ENCODE measurements at regions not wholly inside any gene's neighbourhood (a gene's known extent, or its start where the extent isn't known, plus 50 kb on each side); places are given as distances from the start of the nearest gene placed in this dataset.
A peak's percentile ranks its signal among the peaks of the same experiment; 100 is the strongest.
"Not testable (repeated sequence)": the region's sequence is repeated elsewhere in the genome, so short reads cannot be mapped to it uniquely, and the experiment has no call there.

DNA sequence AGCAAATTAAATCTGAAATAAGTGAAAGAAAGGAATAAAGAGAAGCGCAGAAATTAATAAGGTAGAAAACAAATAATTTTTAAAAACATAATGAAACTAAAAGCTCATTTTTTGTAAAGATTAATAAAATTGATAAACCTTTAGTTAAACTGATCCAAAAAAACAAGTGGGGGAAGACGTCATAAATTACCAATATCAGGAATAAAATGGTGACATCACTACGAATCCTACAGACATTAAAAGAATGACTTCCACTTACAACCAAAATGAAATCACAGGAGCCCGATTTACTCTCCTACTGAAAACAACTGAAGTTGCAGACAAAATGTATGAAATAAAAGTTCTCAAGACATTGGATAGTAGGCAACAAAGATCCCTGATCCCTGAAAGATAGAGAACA, 68.1 kb upstream of the IFFO2 start:
- Histone ChIP-seq H3K27me3 (ENCODE audit: control insufficient read depth in 1 of 2, insufficient read depth in 2 of 2, low read length in 2 of 2) (no peaks in the 10 kb centered on the region), H3K4me1 (ENCODE audit: control insufficient read depth in 1 of 2, insufficient read depth in 2 of 2, low read length in 2 of 2) (no peaks in the 10 kb centered on the region), H3K4me3 (ENCODE audit: low read depth in 1 of 2, low read length in 2 of 2) (no peak overlapping the region), H3K36me3 (ENCODE audit: control insufficient read depth in 1 of 2, insufficient read depth in 2 of 2, low read length in 2 of 2) (no peaks in the 10 kb centered on the region), H3K9me3 (ENCODE audit: control insufficient read depth in 1 of 2, low read length in 2 of 2) (no peaks in the 10 kb centered on the region), H3K9ac (ENCODE audit: low read depth in 1 of 2, low read length in 2 of 2) (no peak overlapping the region), H3K27ac (ENCODE audit: low read depth, low read length) (no peak overlapping the region)

DNA sequence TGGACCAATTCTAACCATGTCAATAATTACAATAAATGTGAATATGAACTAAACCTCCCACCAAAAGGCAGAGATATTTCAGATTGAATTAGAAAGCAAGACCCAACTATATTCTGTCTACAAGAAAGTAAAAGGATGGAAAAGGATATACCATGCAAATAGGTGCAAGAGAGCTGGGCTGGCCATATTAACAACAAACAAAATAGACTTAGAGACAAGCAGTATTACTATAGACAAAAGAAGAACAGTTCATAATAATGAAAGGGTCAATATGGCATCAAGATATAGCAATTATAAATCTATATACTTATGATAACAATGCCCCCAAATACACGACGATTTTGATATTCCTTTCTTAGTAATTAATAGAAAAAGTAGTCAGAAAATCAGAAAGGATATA, 67.3 kb upstream of the IFFO2 start:
- no peak overlapping the region for H3K4me3 ChIP-seq (ENCODE audit: low read depth in 1 of 2, low read length in 2 of 2)
- H3K27me3 ChIP-seq (ENCODE audit: control insufficient read depth in 1 of 2, insufficient read depth in 2 of 2, low read length in 2 of 2), result no peaks in the 10 kb centered on the region
- H3K9ac ChIP-seq (ENCODE audit: low read depth in 1 of 2, low read length in 2 of 2), result no peak overlapping the region
- H3K27ac ChIP-seq (ENCODE audit: low read depth, low read length), result no peak overlapping the region
- no peaks in the 10 kb centered on the region for H3K4me1 ChIP-seq (ENCODE audit: control insufficient read depth in 1 of 2, insufficient read depth in 2 of 2, low read length in 2 of 2)
- no peaks in the 10 kb centered on the region for H3K36me3 ChIP-seq (ENCODE audit: control insufficient read depth in 1 of 2, insufficient read depth in 2 of 2, low read length in 2 of 2)
- H3K9me3 ChIP-seq (ENCODE audit: control insufficient read depth in 1 of 2, low read length in 2 of 2), result no peaks in the 10 kb centered on the region

DNA sequence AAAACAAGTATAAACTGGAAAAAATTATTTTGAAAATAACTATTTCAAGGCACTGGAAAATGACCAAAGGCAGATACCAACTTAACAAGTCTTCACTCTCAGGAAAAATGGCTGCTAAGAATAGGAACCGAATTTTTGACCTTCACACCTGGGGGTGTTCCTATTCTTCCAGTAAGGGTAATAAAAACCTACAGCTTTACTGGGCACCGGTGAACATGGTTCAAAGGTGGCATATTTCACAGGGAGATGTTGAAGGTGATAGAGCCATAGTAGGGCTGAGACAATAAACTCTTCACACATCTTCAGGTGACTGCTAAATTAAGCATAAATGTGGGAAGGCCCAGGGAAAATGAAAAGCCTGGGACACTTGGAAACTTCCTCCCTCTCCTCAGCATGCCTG, 65.4 kb upstream of the IFFO2 start:
- Histone ChIP-seq H3K36me3 (ENCODE audit: control insufficient read depth in 1 of 2, insufficient read depth in 2 of 2, low read length in 2 of 2) (no peaks in the 10 kb centered on the region), H3K4me3 (ENCODE audit: low read depth in 1 of 2, low read length in 2 of 2) (no peak overlapping the region), H3K27ac (ENCODE audit: low read depth, low read length) (no peak overlapping the region), H3K27me3 (ENCODE audit: control insufficient read depth in 1 of 2, insufficient read depth in 2 of 2, low read length in 2 of 2) (no peaks in the 10 kb centered on the region), H3K4me1 (ENCODE audit: control insufficient read depth in 1 of 2, insufficient read depth in 2 of 2, low read length in 2 of 2) (no peaks in the 10 kb centered on the region), H3K9me3 (ENCODE audit: control insufficient read depth in 1 of 2, low read length in 2 of 2) (no peaks in the 10 kb centered on the region), H3K9ac (ENCODE audit: low read depth in 1 of 2, low read length in 2 of 2) (no peak overlapping the region)

DNA sequence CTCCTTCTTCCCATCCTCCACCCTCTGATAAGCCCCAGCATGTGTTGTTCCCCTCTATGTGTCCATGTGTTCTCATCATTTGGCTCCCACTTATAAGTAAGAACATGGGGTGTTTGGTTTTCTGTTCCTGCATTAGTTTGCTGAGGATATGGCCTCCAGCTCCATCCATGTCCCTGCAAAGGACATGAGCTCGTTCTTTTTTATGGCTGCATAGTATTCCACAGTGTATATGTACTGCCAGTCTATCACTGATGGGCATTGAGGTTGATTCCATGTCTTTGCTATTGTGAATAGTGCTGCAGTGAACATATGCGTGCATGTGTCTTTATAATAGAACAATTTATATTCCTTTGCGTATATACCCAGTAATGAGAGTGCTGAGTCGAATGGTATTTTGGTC, 62.8 kb upstream of the IFFO2 start:
- not testable (repeated sequence) for H3K36me3 ChIP-seq (ENCODE audit: control insufficient read depth in 1 of 2, insufficient read depth in 2 of 2, low read length in 2 of 2); H3K27me3 ChIP-seq (ENCODE audit: control insufficient read depth in 1 of 2, insufficient read depth in 2 of 2, low read length in 2 of 2); H3K4me3 ChIP-seq (ENCODE audit: low read depth in 1 of 2, low read length in 2 of 2); H3K9me3 ChIP-seq (ENCODE audit: control insufficient read depth in 1 of 2, low read length in 2 of 2); H3K27ac ChIP-seq (ENCODE audit: low read depth, low read length); H3K4me1 ChIP-seq (ENCODE audit: control insufficient read depth in 1 of 2, insufficient read depth in 2 of 2, low read length in 2 of 2); H3K9ac ChIP-seq (ENCODE audit: low read depth in 1 of 2, low read length in 2 of 2)

- Histone ChIP-seq H3K9ac (ENCODE audit: low read depth in 1 of 2, low read length in 2 of 2) (no peak overlapping the region), H3K9me3 (ENCODE audit: control insufficient read depth in 1 of 2, low read length in 2 of 2) (no peaks in the 10 kb centered on the region), H3K27ac (ENCODE audit: low read depth, low read length) (no peak overlapping the region), H3K27me3 (ENCODE audit: control insufficient read depth in 1 of 2, insufficient read depth in 2 of 2, low read length in 2 of 2) (no peaks in the 10 kb centered on the region), H3K36me3 (ENCODE audit: control insufficient read depth in 1 of 2, insufficient read depth in 2 of 2, low read length in 2 of 2) (no peaks in the 10 kb centered on the region), H3K4me1 (ENCODE audit: control insufficient read depth in 1 of 2, insufficient read depth in 2 of 2, low read length in 2 of 2) (peaks cover 21 to 22% of the 10 kb centered on the region in 2 donors), H3K4me3 (ENCODE audit: low read depth in 1 of 2, low read length in 2 of 2) (no peak overlapping the region)
Measured at GRCh38 chr1:19015476-19015875, 59.0 kb upstream of the IFFO2 start.

GRCh38 chr1:19014765-19015164, 58.3 kb upstream of the IFFO2 start:
- H3K27me3 ChIP-seq (ENCODE audit: control insufficient read depth in 1 of 2, insufficient read depth in 2 of 2, low read length in 2 of 2), result no peaks in the 10 kb centered on the region
- H3K4me3 ChIP-seq (ENCODE audit: low read depth in 1 of 2, low read length in 2 of 2), result no peak overlapping the region
- H3K27ac ChIP-seq (ENCODE audit: low read depth, low read length), result no peak overlapping the region
- H3K4me1 ChIP-seq (ENCODE audit: control insufficient read depth in 1 of 2, insufficient read depth in 2 of 2, low read length in 2 of 2), result peaks cover 28 to 29% of the 10 kb centered on the region in 2 donors
- H3K9ac ChIP-seq (ENCODE audit: low read depth in 1 of 2, low read length in 2 of 2), result no peak overlapping the region
- no peaks in the 10 kb centered on the region for H3K36me3 ChIP-seq (ENCODE audit: control insufficient read depth in 1 of 2, insufficient read depth in 2 of 2, low read length in 2 of 2)
- H3K9me3 ChIP-seq (ENCODE audit: control insufficient read depth in 1 of 2, low read length in 2 of 2), result no peaks in the 10 kb centered on the region

GRCh38 chr1:19013826-19014548, 57.5 kb upstream of the IFFO2 start:
- H3K9me3 ChIP-seq (ENCODE audit: control insufficient read depth in 1 of 2, low read length in 2 of 2), result no peaks in the 10 kb centered on the region
- no peak overlapping the region for H3K9ac ChIP-seq (ENCODE audit: low read depth in 1 of 2, low read length in 2 of 2)
- no peaks in the 10 kb centered on the region for H3K27me3 ChIP-seq (ENCODE audit: control insufficient read depth in 1 of 2, insufficient read depth in 2 of 2, low read length in 2 of 2)
- peaks cover 31 to 32% of the 10 kb centered on the region in 2 donors for H3K4me1 ChIP-seq (ENCODE audit: control insufficient read depth in 1 of 2, insufficient read depth in 2 of 2, low read length in 2 of 2)
- no peak overlapping the region for H3K27ac ChIP-seq (ENCODE audit: low read depth, low read length)
- no peaks in the 10 kb centered on the region for H3K36me3 ChIP-seq (ENCODE audit: control insufficient read depth in 1 of 2, insufficient read depth in 2 of 2, low read length in 2 of 2)
- no peak overlapping the region for H3K4me3 ChIP-seq (ENCODE audit: low read depth in 1 of 2, low read length in 2 of 2)

DNA sequence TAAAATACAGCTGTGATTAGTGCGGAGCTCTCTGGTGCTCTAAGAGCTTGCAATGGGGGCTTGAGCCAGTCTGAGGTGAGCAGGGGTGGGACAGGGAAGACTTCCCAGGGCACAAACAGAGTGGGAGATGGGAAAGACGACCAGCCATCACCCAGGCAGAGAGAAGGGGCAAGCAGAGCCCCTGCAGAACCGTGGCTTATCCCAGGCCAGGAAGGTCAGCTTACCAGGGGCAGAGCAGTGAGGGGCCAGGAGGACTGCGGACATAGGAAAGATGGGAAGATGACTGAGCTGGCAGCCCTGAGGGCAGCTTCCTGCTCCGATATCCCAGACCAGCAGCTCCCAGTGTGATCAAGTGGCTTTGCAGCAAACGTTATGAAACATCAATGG, 55.4 kb upstream of the IFFO2 start:
- H3K27me3 ChIP-seq (ENCODE audit: control insufficient read depth in 1 of 2, insufficient read depth in 2 of 2, low read length in 2 of 2), result no peaks in the 10 kb centered on the region
- no peaks in the 10 kb centered on the region for H3K9me3 ChIP-seq (ENCODE audit: control insufficient read depth in 1 of 2, low read length in 2 of 2)
- H3K4me3 ChIP-seq (ENCODE audit: low read depth in 1 of 2, low read length in 2 of 2), result no peak overlapping the region
- H3K4me1 ChIP-seq (ENCODE audit: control insufficient read depth in 1 of 2, insufficient read depth in 2 of 2, low read length in 2 of 2), result peaks cover 41 to 42% of the 10 kb centered on the region in 2 donors
- H3K27ac ChIP-seq (ENCODE audit: low read depth, low read length), result no peak overlapping the region
- peak overlapping the region in 1 of 2 donors; percentile 12 for H3K9ac ChIP-seq (ENCODE audit: low read depth in 1 of 2, low read length in 2 of 2)
- no peaks in the 10 kb centered on the region for H3K36me3 ChIP-seq (ENCODE audit: control insufficient read depth in 1 of 2, insufficient read depth in 2 of 2, low read length in 2 of 2)

GRCh38 chr1:19010995-19011844, 54.7 kb upstream of the IFFO2 start:
- Histone ChIP-seq H3K9me3 (ENCODE audit: control insufficient read depth in 1 of 2, low read length in 2 of 2) (no peaks in the 10 kb centered on the region), H3K4me3 (ENCODE audit: low read depth in 1 of 2, low read length in 2 of 2) (peak overlapping the region; percentile 18 to 45), H3K36me3 (ENCODE audit: control insufficient read depth in 1 of 2, insufficient read depth in 2 of 2, low read length in 2 of 2) (no peaks in the 10 kb centered on the region), H3K27ac (ENCODE audit: low read depth, low read length) (peak overlapping the region; percentile 81), H3K4me1 (ENCODE audit: control insufficient read depth in 1 of 2, insufficient read depth in 2 of 2, low read length in 2 of 2) (peaks cover 44 to 48% of the 10 kb centered on the region in 2 donors), H3K9ac (ENCODE audit: low read depth in 1 of 2, low read length in 2 of 2) (peak overlapping the region; percentile 60), H3K27me3 (ENCODE audit: control insufficient read depth in 1 of 2, insufficient read depth in 2 of 2, low read length in 2 of 2) (no peaks in the 10 kb centered on the region)

GRCh38 chr1:19010503-19010902, 54.0 kb upstream of the IFFO2 start:
- H3K9ac ChIP-seq (ENCODE audit: low read depth in 1 of 2, low read length in 2 of 2), result peak overlapping the region; percentile 60
- peak overlapping the region; percentile 18 to 45 for H3K4me3 ChIP-seq (ENCODE audit: low read depth in 1 of 2, low read length in 2 of 2)
- no peaks in the 10 kb centered on the region for H3K27me3 ChIP-seq (ENCODE audit: control insufficient read depth in 1 of 2, insufficient read depth in 2 of 2, low read length in 2 of 2)
- H3K9me3 ChIP-seq (ENCODE audit: control insufficient read depth in 1 of 2, low read length in 2 of 2), result no peaks in the 10 kb centered on the region
- peak overlapping the region; percentile 81 for H3K27ac ChIP-seq (ENCODE audit: low read depth, low read length)
- peaks cover 44 to 51% of the 10 kb centered on the region in 2 donors for H3K4me1 ChIP-seq (ENCODE audit: control insufficient read depth in 1 of 2, insufficient read depth in 2 of 2, low read length in 2 of 2)
- no peaks in the 10 kb centered on the region for H3K36me3 ChIP-seq (ENCODE audit: control insufficient read depth in 1 of 2, insufficient read depth in 2 of 2, low read length in 2 of 2)

All from duodenal mucosa (tissue), 2 donors.